DOHH2 (cell line): ENCODE measurements at regions not wholly inside any gene's neighbourhood (a gene's known extent, or its start where the extent isn't known, plus 50 kb on each side); places are given as distances from the start of the nearest gene placed in this dataset.

Experiments
- H3F3A ChIP-seq: fragments of 200-600 bp; sonication (generic), shearing (Covaris generic); 2 replicates; pipeline ENCODE4 v1.6.0; 2016; ENCODE audit warnings: antibody characterized with exemption, mild to moderate bottlenecking; ENCODE audit not compliant: control insufficient read depth, insufficient read depth
- H3K27ac ChIP-seq: fragments of 200-600 bp; sonication (generic); 2 replicates; pipeline ENCODE4 v1.5.1; 2014; ENCODE audit warnings: low read depth, mild to moderate bottlenecking, low read length, moderate library complexity
- H3K27me3 ChIP-seq: fragments of 200-600 bp; sonication (generic); 2 replicates; pipeline ENCODE4 v1.6.1; 2014; ENCODE audit warnings: mild to moderate bottlenecking, low read length, mixed read lengths; ENCODE audit not compliant: control insufficient read depth
- H3K36me3 ChIP-seq: fragments of 200-600 bp; sonication (generic); 2 replicates; pipeline ENCODE4 v1.6.1; 2014; ENCODE audit warnings: mild to moderate bottlenecking, low read length, moderate library complexity, mixed read lengths; ENCODE audit not compliant: control insufficient read depth
- H3K4me1 ChIP-seq: fragments of 200-600 bp; sonication (generic); 2 replicates; pipeline ENCODE4 v1.6.1; 2014; ENCODE audit warnings: mild to moderate bottlenecking, low read length, mixed read lengths; ENCODE audit not compliant: control insufficient read depth
- H3K4me2 ChIP-seq: fragments of 200-600 bp; sonication (generic); 2 replicates; pipeline ENCODE4 v1.6.0; 2014; ENCODE audit warnings: mild to moderate bottlenecking, low read length, moderate library complexity
- H3K4me3 ChIP-seq: fragments of 200-600 bp; sonication (generic); 2 replicates; pipeline ENCODE4 v1.5.1; 2014; ENCODE audit warnings: mild to moderate bottlenecking, low read length, mixed read lengths
- H3K79me2 ChIP-seq: fragments of 200-600 bp; sonication (generic); 2 replicates; pipeline ENCODE4 v1.6.1; 2014; ENCODE audit warnings: mild to moderate bottlenecking, low read length, mixed read lengths; ENCODE audit not compliant: control insufficient read depth
- H3K9me2 ChIP-seq: fragments of 200-600 bp; sonication (generic); replicated peaks from 2 replicates; pipeline ENCODE4 v1.6.1; 2014; ENCODE audit warnings: mild to moderate bottlenecking, low read length, mixed read lengths; ENCODE audit not compliant: control insufficient read depth
- H3K9me3 ChIP-seq: fragments of 200-600 bp; sonication (generic); 2 replicates; pipeline ENCODE4 v1.6.1; 2014; ENCODE audit warnings: antibody characterized with exemption, low read length, mixed read lengths; ENCODE audit not compliant: control insufficient read depth, insufficient read depth
- H4K20me1 ChIP-seq: fragments of 200-600 bp; sonication (generic); 2 replicates; pipeline ENCODE4 v1.6.0; 2014; ENCODE audit warnings: low read depth, mild to moderate bottlenecking, antibody characterized with exemption, low read length, moderate library complexity; ENCODE audit not compliant: control insufficient read depth, insufficient read depth
- EZH2phosphoT487 ChIP-seq: fragments of 200-600 bp; sonication (generic); IDR thresholded peaks from 2 replicates; pipeline ENCODE4 v1.6.1; 2017; ENCODE audit warnings: borderline replicate concordance, mild to moderate bottlenecking, antibody characterized with exemption, low read length, moderate library complexity, mixed read lengths
- TF ChIP-seq, protein P1 (sequence below): fragments of 200-600 bp; sonication (generic); IDR thresholded peaks from one replicate; pipeline ENCODE4 v1.5.1; 2014; ENCODE audit warnings: antibody characterized with exemption, mild to moderate bottlenecking, low read depth, low read length; ENCODE audit not compliant: poor library complexity, severe bottlenecking

DNA sequence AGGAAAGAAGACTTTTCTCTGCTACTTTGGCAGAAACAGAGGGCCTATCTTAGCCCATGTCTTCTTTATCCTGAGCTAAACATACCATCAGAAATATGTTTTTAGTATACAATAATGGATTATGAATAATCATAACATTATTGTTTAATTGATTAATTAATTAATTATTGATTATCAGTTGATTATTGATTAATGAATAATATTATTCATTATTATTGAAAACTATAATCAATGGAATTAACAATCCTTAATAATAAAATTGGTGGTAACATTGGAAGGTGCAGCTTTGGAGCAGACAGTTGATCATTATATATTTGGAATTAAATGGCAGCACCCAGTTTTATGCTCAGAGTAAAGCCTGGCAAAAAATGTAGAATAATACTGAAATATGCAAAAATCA lies 655.9 kb upstream of the ARGLU1 start:
- no peaks in the 10 kb centered on the region for H3K9me3 ChIP-seq
- no peaks in the 10 kb centered on the region for H4K20me1 ChIP-seq
- no peaks in the 10 kb centered on the region for H3K4me1 ChIP-seq
- H3K9me2 ChIP-seq: no peaks in the 10 kb centered on the region
- H3K27ac ChIP-seq: no peak overlapping the region
- H3K79me2 ChIP-seq: no peaks in the 10 kb centered on the region
- H3K36me3 ChIP-seq: no peaks in the 10 kb centered on the region
- H3K27me3 ChIP-seq: no peaks in the 10 kb centered on the region
- no peak for TF ChIP-seq EZH2phosphoT487
- TF ChIP-seq, protein P1, sequence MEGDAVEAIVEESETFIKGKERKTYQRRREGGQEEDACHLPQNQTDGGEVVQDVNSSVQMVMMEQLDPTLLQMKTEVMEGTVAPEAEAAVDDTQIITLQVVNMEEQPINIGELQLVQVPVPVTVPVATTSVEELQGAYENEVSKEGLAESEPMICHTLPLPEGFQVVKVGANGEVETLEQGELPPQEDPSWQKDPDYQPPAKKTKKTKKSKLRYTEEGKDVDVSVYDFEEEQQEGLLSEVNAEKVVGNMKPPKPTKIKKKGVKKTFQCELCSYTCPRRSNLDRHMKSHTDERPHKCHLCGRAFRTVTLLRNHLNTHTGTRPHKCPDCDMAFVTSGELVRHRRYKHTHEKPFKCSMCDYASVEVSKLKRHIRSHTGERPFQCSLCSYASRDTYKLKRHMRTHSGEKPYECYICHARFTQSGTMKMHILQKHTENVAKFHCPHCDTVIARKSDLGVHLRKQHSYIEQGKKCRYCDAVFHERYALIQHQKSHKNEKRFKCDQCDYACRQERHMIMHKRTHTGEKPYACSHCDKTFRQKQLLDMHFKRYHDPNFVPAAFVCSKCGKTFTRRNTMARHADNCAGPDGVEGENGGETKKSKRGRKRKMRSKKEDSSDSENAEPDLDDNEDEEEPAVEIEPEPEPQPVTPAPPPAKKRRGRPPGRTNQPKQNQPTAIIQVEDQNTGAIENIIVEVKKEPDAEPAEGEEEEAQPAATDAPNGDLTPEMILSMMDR: no peak
- no peaks in the 10 kb centered on the region for H3F3A ChIP-seq
- H3K4me2 ChIP-seq: no peak overlapping the region
- no peak overlapping the region for H3K4me3 ChIP-seq

DNA sequence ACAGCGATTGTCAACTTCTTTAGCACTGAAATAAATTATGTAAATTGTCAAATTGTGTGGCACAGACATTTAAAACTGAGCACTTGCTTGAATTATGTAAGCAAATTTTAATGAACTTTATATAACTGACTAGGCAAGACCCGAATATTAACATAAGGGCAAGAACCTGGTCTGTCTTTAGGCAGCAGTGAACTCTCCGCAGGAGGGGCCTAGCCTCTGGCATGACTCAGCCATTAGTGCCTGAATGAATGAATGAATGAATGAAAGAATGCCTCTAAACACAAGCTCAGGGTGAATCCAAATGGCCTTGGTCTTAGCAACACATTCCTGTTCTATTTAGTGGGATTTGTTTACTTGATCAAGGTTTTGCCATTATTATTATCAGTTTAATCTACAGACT lies 654.7 kb upstream of the ARGLU1 start:
- TF ChIP-seq, protein P1: no peak
- no peak for TF ChIP-seq EZH2phosphoT487
- Histone ChIP-seq H3K4me3 (no peak overlapping the region), H3K4me1 (no peaks in the 10 kb centered on the region), H3F3A (no peaks in the 10 kb centered on the region), H3K27ac (no peak overlapping the region), H3K36me3 (no peaks in the 10 kb centered on the region), H3K79me2 (no peaks in the 10 kb centered on the region), H3K27me3 (no peaks in the 10 kb centered on the region), H3K9me3 (no peaks in the 10 kb centered on the region), H3K9me2 (no peaks in the 10 kb centered on the region), H3K4me2 (no peak overlapping the region), H4K20me1 (no peaks in the 10 kb centered on the region)

DNA sequence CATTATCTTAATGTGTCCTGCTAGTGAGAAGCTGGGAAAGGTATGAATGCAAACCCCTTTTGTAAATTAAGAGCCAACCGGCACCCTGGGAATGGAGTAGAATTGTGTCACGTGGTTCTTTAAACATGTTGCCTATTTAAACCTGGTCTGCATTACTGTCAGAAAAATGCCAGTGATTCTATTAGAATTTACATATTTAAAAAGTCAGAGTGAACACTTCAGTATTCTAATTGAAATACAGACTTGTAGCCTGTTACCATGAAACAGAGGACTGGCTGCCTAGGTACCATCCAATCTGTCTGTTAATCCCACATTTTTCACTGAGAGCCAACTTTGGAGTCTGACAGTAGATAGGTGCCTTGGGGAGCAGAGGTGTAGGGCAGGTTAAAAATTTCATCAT lies 652.3 kb upstream of the ARGLU1 start:
- no peak for TF ChIP-seq EZH2phosphoT487
- TF ChIP-seq, protein P1: no peak

DNA sequence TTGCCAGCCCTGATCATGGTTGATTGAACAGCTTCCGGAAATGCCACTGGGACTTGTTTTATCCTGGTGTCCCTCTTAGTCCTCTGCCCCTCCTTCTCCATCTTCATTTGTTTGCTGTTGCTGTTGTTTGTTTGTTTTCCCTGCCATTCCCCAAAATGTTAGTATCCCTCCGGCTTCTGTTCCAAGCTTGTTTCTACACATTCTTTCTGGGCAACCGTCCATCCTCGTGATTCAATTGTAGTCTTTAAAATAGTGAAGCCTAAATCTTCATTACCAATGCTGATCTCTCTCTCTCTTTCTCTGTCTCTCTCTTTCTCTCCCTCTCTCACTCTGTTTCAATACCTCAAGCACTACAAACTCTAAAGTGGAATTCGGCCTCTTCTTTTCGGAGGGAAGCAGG lies 649.3 kb upstream of the ARGLU1 start:
- Histone ChIP-seq H3K4me3 (no peak overlapping the region), H3F3A (no peaks in the 10 kb centered on the region), H4K20me1 (no peaks in the 10 kb centered on the region), H3K4me2 (no peak overlapping the region), H3K79me2 (no peaks in the 10 kb centered on the region), H3K9me2 (no peaks in the 10 kb centered on the region), H3K27me3 (no peaks in the 10 kb centered on the region), H3K27ac (no peak overlapping the region), H3K4me1 (no peaks in the 10 kb centered on the region), H3K9me3 (no peaks in the 10 kb centered on the region), H3K36me3 (no peaks in the 10 kb centered on the region)
- no peak for TF ChIP-seq EZH2phosphoT487
- TF ChIP-seq, protein P1: no peak

More for the DNA sequence above, 652.3 kb upstream of the ARGLU1 start:
- Histone ChIP-seq H3K27me3 (no peaks in the 10 kb centered on the region), H3K4me1 (no peaks in the 10 kb centered on the region), H3K27ac (no peak overlapping the region), H3K36me3 (no peaks in the 10 kb centered on the region), H3K79me2 (no peaks in the 10 kb centered on the region), H4K20me1 (no peaks in the 10 kb centered on the region), H3K4me3 (no peak overlapping the region), H3K9me2 (no peaks in the 10 kb centered on the region), H3K9me3 (no peaks in the 10 kb centered on the region), H3K4me2 (no peak overlapping the region), H3F3A (no peaks in the 10 kb centered on the region)
